ENCODE measurements at regions not wholly inside any gene's neighbourhood (a gene's known extent, or its start where the extent isn't known, plus 50 kb on each side); places are given as distances from the start of the nearest gene placed in this dataset.

DNA sequence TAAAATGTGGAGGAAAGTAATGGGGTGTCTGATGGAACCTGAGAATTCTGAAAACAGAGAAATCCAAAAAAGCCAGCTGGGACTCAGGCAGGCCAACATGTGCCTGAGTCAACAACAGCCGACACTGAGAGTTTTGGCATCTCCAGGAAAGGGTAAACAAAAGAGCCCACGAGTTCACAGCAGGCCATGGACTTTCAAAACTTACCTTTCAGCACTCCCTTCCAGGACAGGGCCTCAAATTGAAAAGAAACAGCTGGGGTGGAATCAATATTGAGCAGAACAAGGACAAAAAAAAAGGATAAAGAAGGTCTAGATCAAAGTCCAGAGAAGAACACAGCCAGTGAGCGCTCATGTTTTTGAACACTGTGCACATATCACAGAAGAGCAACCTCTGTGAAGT is 735.4 kb upstream of the GRM7 start:
- no peak for DNase-seq

DNA sequence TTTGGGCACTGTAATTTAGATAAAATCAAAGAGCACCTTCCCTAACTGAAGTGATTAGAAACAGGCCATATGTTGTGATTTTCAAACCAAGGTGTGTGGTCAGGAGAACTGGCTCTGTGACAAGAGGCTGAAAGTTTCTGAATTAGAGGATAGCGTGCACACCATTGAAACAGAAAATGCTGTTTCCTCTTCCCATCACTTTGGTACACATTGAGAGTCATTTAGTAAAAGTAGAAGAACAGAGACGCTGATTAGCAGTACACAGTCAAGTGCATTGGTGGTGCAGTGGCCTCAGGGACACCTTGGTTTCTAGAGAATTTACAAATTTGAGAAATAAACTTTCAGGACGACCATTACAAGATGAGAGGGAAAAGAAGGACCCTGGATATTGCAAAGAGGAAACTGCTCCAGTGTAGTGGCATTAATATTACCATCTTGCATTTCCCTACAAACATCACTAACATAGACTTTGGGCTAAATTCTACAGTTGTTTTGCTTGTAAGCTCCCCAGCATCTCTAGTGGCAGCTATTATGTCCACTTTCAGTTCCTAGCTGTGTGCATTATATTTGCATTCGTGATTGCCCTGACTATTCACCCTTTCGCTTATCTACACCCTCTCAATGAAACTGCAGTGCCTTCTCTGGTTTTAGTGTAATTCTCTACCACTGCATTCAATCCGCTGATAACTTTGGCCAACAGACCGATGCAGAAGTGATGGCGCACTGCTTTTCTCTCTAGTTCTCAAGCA is 728.1 kb upstream of the GRM7 start:
- DNase-seq = no peak

DNA sequence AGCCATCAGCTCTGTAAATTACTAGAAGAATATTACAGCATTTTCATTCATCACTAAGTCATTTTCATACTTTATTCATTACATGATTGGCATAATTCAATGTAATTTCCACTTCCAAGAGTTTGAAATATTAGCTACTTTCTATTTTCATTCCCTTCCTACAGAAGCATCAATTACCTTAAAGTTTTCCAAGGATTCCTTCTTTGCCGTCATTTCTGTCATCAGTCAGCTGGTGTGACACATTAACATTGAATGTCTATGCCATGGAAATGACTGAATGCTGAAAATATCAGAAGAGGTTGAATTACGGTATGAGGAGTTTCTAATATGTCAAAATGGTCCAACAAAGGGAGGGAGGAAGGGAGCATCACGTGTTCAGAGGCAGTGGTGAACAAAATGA is 718.2 kb upstream of the GRM7 start:
- DNase-seq = no peak

DNA sequence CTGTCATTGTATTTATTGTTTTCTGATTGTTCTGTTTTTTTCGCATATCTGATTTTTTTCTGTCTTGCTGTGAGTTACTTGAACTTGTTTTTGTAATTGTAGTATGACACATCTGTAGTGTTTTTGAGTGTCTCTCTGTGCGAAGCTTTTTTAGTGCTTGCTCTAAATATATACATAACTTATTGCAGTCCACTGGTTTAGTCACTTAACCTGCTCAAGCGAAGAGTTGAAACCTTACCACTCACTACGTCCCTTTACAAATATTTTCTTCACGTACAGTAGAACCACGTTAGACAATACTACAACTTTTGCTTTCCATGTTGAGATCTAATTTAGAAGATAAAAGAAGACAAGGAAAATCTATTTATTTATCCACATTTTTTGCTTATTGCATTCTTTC is 713.0 kb upstream of the GRM7 start:
- DNase-seq = no peak

DNA sequence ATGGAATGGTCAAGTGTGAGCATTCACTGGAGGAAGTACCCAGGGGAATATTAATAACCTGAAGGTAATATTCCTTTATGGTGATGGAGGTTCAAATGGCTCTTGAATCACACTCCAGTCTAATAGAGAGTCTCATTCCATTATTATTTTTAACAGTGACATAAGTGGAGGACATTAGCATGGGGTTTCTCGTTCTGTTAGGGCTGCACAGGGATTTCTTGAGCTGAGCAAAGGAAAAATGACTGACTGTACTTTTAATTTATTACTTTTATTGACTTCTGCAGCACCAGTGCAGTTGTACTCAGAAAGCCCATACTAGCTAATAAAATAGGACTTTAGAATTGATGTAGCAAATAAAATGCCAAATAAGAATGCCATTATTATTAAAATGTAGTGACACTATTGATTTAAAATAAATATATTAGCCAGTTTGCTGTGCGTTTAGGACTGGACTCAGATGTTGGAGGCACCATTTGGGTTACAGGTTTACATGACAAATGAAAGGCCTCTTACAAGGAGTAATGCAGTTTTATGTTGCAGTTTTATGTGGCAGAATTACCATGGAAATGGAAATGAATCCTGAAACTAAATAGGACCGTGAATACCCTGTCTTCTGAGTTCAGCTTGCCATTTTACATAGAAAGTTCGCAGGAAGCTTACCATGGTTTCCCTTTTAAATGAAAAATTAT is 705.1 kb upstream of the GRM7 start:
- no peak for DNase-seq

DNA sequence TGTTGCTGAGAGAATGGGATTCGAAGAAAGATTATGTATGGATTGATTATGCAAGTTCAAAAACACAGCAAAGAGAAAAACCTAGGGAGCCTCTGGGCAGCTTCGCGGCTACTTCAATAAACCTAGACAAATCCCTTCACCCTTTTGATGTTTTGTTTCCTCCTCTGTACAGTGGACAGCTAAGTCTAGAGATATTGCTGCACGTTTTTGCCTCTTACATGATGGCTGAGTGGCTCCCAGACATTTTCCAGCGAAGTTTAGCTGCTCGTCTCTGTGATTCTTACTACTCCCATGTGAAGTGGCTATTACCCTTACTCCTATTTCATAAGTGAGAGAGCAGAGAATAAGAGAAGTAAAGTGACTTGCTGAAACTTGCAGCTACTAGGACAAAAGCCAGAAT is 695.0 kb upstream of the GRM7 start:
- DNase-seq = no peak

DNA sequence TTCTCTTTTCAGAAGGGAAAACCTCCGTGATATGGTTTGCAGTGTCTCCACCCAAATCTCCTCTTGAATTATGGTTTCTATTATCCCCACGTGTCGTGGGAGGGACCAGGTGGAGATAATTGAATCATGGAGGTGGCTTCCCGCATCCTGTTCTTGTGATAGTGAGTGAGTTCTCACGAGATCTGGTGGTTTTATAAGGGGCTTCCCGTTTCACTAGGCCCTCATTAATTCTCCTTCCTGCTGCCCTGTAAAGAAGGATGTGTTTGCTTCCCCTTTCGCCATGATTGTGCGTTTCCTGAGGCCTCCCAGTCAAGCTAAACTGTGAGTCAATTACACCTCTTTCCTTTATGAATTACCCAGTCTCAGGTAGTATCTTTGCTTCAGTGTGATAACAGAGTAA is 692.7 kb upstream of the GRM7 start:
- DNase-seq = peak; percentile 33

DNA sequence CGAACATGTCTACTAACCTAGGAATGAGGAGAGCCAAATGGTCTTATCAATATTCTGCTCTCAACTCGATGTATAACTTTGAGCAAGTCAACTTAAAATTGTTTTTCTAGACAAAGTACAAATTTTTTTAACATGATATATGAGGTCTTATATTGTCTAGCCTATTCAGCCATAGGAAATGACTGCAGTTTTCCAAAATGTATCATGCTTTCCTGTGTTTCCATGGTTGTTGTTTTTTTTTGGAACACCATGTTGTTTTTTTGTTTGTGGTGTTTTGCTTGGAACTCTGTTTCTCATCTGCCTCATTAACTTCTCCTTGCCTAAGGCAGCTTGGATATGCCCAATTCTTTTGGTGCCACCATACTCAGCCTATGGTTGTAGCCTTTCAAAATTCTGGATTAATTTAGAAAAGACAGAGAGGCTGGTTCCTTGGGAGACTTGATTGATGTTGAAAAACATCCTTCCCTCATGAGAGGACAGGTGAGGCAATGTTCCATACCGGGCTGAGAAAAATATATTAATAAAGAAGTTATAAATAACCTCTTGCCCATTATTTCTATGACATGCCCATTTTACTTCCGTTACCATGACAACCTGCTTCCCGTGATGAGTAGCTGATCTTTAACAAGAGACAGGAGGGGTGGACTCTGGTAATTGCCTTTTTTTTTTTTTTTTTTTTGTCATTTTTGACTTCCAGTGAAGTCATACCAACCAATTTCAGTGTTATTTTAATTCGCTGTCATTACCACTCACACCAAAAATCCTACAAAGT is 687.9 kb upstream of the GRM7 start:
- DNase-seq = no peak

DNA sequence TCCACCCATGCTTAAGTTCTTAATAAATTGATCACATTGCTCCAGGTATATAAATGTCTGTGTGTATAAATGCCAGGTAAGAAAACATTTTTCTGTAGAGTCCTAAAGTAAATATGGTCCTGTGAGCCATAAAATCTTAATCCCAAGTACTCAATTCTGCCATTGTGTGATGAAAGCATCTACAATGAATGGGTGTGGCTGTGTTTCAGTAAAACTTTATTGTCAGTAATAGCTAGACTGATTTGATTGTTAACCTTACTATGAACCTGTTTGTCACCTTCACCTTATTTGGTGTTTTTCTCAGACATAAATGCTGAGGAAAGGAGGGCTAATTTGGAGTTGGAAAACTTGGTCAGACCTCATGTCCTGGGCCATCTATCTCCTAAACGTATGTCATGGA is 683.5 kb upstream of the GRM7 start:
- DNase-seq = no peak

DNA sequence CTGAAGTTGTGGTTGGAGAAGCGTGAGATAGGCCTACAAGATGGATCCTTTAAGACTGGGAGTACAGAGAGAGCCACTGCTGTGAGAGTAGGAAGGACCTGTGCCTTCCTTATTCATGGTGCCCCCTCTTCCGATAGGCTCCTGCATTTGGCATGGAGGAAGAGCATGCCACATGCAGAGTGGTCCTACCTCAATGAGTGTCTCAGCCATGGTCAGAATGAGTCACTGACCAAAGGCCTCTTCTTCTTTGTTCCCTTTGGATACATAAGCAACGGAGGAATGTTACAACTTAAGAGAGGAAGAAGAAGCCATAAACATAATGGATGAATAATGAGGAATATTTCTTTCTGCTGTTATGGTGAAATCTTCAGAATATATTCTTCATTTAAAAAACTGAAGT is 681.2 kb upstream of the GRM7 start:
- no peak for DNase-seq

DNA sequence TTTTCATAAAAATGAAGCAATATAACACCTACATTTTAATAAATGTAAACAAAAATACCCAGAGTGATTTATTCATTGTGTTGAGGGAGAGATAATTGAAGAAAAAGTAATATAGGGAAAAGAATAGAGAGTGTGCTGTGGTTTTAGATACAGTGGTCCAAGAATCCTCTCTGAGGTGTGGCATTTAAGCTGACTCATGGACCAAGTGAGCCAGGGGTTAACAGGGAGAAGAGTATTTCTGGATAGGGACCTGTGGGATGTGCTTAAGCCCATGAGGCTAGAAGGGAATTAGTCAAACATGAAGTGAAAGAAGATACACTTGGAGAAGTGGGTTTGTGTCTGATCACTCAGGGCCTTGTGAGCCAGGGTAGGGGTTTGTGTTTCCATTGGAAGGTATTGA is 680.7 kb upstream of the GRM7 start:
- no peak for DNase-seq

DNA sequence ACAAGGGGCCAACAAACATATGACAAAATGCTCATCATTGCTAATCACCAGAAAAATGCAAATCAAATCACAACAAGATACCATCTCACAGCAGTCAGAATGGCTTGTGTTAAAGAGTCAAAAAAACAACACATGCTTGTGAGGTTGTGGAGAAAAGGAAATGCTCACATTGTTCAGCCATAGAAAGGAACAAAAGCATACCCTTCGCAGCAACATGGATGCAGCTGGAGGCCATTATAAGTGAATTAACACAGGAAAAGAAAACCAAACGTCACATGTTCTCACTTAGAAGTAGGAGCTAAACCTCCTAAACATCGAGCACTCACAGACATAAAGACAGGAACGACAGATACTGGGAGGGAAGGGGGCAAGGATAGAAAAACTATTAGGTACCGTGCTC is 678.4 kb upstream of the GRM7 start:
- no peak for DNase-seq

DNA sequence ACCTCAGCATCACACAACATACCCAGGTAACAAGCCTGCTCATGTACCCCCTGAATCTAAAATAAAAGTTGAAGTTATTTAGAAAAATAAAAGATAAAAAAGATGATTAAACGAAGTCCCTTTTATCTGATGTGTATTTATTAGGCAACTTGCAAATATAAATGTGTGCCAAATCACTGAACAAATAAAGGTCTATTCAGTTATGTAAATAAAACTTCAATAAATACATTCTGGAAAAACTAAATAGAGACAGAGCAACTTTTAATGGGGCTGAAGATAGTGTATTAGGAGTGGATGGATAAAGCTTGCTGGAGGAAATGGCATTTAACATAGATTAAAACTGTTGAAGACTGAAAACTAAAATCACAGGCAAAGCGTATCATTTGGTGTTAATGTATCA is 678.0 kb upstream of the GRM7 start:
- no peak for DNase-seq

DNA sequence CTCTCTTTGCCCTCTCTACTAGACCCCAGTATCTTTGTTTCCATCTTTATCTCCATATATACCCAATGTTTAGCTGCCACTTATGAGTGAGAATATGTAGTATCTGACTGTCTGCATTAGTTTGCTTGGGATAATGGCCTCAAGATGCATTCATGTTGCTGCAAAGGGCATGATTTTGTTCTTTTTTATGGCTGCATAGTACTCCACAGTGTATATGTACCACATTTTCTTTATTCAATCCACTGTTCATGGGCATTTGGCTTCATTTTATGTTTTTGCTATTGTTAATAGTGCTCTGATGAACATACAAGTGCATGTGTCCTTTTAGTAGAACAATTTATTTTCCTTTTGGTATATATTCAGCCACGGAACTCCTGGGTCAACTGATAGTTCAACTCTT is 671.5 kb upstream of the GRM7 start:
- no peak for DNase-seq

DNA sequence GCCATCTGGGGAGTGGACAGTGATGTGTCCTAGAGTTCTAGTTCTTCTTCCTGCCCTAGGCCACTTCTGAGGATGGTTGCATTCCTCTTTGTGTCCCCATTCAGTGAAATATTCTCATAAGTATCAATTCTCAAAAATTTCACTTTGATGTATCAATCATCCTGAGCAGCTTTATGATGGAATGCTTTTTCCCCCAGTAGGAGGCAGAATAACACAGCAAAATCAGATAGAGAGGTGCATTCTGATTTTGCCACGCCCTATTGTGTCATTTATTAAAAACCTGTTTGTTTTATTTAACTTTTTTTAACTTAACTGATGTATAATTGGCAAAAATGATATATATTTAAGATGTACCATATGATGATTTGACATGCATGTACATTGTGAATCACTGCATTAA is 656.0 kb upstream of the GRM7 start:
- DNase-seq = no peak

DNA sequence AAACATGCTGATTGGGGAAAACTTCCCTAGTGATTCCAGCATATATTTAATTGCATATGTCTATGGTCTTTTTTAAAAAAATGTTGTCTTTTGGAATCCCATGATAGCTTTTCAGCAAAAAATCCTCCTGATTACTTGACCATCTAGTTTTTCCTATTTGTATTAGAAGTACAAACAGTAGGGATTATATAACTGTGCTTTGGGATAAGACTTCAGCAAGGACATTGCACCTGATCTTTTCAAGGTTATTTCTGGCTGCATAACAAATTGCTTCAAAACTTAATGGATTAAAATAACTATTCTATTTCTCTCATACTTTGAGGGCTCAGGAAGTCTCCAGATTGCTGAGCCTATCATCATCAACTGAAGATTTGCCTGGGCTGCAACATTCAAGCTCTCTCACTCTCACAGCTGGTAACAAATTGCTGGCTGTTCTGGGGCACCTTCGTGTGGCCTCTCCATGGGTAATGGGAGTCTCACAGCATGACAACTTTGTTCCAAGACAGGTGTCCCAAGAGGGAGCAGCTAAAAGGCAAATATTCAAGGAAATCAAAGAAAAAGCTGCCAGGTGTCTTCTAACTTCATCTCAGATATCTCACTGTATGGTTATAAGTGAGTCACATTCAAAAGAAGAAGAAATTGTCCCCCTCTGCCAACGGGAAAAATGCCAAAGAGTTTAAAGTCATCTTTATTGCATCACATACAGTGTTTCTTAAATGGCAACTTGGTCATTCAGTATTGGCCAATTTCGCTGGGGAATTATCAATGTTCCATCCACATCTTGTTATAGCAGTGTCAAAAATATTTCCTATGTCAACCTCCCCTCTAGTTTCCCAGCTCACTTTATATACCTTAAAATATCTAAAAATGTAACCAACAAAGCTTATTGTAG is 644.5 kb upstream of the GRM7 start:
- no peak for DNase-seq

DNA sequence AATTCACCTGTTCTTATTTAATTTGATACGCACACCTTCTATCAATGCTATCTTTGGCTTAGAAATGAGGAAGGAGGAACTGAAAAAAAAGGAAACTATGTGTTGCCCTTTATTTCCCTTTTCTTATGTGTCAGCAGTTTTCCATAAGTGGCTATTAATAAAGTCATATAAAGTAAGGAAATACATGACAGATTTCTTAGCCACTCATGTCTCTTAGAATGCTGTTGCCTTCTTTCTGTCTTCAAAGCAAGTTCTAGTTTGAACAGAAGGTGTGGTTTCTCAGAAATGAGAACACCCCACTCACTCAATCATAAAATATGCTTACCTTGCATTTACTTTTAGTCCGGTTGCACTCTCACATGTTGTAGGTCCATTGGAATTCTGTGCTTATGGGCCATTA is 640.5 kb upstream of the GRM7 start:
- peak; percentile 4 for DNase-seq

DNA sequence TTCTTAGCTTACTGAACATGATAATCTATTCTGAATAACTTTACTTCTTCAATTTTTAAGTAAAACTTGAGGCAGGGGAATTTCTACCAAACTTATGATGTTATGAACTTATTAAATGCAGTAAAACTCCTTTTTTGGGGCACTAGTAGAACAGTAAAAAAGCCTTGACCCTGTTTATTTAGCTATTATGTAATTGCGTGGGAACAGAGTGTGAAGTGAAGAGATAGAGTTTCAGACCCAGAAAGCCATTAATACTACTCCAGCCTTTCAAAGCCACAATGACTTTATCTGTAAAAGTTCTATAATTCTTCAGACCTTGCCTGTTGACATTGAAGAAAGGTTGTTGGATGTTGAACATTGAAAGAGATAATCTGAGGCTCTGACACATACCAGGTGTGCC is 638.8 kb upstream of the GRM7 start:
- DNase-seq = no peak

DNA sequence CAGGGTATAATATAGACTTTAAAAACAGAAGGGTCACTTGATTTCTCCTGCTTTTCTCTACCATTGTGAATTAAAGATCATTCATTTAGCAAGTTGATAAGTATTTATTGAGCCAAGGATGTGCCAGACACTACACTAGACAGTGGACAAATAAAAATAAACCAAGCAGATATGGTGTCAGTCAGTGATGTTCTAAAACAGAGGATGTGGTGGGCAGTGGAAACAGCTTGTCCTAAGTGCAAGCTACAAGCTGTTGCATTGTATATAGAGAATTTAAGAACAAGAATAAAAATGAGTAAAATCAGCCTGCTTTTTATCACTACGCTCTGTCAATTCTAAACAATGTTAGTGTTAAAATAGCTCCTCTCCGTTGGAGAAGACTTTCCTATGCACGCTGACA is 637.3 kb upstream of the GRM7 start:
- DNase-seq = no peak

DNA sequence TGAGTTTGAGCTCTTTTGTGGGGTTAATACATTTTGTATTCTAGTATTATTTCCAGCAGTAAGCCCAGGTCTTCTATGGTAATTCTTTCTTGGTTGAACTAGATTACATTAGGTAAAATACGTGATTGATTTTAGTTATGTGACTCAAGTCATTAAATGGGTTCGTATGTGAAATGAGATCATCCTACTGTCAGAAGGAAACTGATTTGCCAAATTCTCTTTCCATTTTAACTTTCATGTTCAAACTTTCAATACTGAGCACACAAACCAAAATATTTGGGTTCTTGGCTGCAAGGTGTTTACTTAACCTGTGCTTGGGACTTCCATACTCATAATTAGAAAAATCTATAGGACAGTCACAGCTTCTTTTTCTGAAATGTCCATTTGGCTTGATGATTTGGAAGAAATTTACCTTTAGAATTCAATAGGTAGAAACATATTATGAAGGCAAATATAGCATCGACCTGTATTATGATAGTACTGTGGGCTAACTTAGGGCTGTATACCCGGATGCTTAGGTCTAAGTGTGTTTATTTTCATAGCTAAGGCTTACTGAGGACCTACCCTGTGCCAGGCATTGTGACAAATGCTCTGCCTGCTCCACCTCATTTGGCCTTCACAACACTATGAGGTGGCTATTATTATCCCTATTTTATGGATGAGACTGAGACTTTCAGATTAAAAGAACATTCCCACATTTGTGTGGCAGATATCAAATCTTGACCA is 631.8 kb upstream of the GRM7 start:
- DNase-seq = no peak

DNA sequence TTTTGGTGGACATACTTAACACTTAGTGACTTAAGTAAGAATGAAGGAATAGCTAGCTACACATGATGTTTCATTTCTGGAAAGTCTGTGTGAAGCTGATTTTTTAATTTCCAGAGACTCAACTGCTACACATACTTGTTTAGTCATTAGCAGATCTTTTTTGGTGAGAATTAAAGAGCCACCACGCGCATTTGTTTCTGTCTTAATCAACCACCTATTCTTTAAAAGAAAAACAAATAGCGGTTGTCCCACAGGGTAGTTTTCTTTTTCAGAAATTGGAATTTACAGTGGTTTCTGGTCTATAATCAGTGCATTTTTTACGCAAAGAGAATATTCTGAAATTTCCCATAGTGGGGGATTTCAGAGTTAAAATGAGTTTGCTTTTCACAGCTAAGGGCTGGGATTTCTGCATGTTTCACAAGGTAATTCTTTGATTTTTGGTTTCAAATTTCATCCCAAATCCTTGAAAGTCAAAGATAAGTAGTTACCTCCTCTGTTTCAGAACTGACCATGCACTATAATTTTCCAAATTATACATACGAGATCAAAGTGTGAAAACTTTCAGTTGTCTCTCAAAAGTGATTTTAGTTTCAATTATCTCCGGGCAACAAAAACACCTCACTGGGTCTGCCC is 631.0 kb upstream of the GRM7 start:
- no peak for DNase-seq

DNA sequence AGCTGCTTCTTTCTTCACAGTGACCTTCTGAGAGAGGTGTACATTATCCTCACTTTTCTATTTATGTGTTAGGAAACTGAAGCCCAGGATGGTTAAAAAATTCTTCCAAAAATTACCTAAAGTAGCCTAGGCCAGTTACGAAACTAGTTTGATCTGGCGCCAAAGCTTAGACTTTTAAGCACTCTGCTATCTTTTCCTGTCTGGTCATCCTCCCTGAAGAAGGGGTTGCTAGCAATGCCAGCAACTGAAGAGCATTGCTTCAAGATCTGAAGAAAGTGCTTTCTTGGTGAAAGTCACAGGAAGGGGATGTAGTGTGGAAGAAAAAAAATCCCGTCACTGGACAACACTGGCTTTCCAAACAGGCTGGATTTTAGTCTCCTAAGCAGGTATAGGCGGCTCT is 618.8 kb upstream of the GRM7 start:
- DNase-seq = no peak
